SK-N-SH treated with all-trans-retinoic acid at 6 μM for 48 hours (cell line): ENCODE measurements at regions not wholly inside any gene's neighbourhood (a gene's known extent, or its start where the extent isn't known, plus 50 kb on each side); places are given as distances from the start of the nearest gene placed in this dataset.

Experiments used
- ATAC-seq: fragments of 200-7000 bp; cut with Tn5 transposase; 3 replicates; pipeline ENCODE4 v1.9.1; 2020; ENCODE audit warnings: mild to moderate bottlenecking, moderate library complexity
- ARNTL ChIP-seq: fragments of 450-650 bp; formaldehyde crosslinking; IDR thresholded peaks from 2 replicates; pipeline ENCODE4 v1.5.0; 2020; ENCODE audit warnings: low read depth, mild to moderate bottlenecking, moderate library complexity, borderline replicate concordance
- BACH2 ChIP-seq: fragments of 250-450 bp; sonication (Bioruptor Pico); IDR thresholded peaks from 2 replicates; pipeline ENCODE4 v1.9.0; 2021; ENCODE audit warnings: mild to moderate bottlenecking, borderline replicate concordance
- CSDC2 ChIP-seq: fragments of 250-450 bp; sonication (Bioruptor Pico); IDR thresholded peaks from 2 replicates; pipeline ENCODE4 v1.5.0; 2020; ENCODE audit warnings: mild to moderate bottlenecking, moderate library complexity
- CSRNP3 ChIP-seq: fragments of 250-450 bp; sonication (Bioruptor Pico); IDR thresholded peaks from 2 replicates; pipeline ENCODE4 v1.5.1; 2021; ENCODE audit warnings: mild to moderate bottlenecking, moderate library complexity
- ESRRG ChIP-seq: fragments of 250-450 bp; sonication (Bioruptor Pico); IDR thresholded peaks from 2 replicates; pipeline ENCODE4 v1.6.1; 2021; ENCODE audit warnings: mild to moderate bottlenecking
- GLIS3 ChIP-seq: fragments of 250-450 bp; sonication (Bioruptor Pico); IDR thresholded peaks from 2 replicates; pipeline ENCODE4 v1.5.0; 2020; ENCODE audit warnings: mild to moderate bottlenecking, moderate library complexity
- ISL1 ChIP-seq: fragments of 250-450 bp; sonication (Bioruptor Pico); IDR thresholded peaks from 2 replicates; pipeline ENCODE4 v2.1.2; 2022; ENCODE audit warnings: mild to moderate bottlenecking, moderate library complexity
- OSR1 ChIP-seq: fragments of 250-450 bp; sonication (Bioruptor Pico); IDR thresholded peaks from 2 replicates; pipeline ENCODE4 v1.8.0; 2022; ENCODE audit warnings: moderate library complexity, mild to moderate bottlenecking, inconsistent platforms
- PATZ1 ChIP-seq: fragments of 250-450 bp; sonication (Bioruptor Pico); IDR thresholded peaks from 2 replicates; pipeline ENCODE4 v1.8.0; 2020; ENCODE audit warnings: mild to moderate bottlenecking, moderate library complexity, borderline replicate concordance
- POU6F1 ChIP-seq: fragments of 250-450 bp; sonication (Bioruptor Pico); IDR thresholded peaks from 2 replicates; pipeline ENCODE4 v1.8.0; 2021; ENCODE audit warnings: low read depth, mild to moderate bottlenecking, moderate library complexity, borderline replicate concordance
- PPARA ChIP-seq: fragments of 250-450 bp; sonication (Bioruptor Pico); IDR thresholded peaks from 2 replicates; pipeline ENCODE4 v1.5.0; 2020; ENCODE audit warnings: mild to moderate bottlenecking, borderline replicate concordance
- RARB ChIP-seq: fragments of 250-450 bp; sonication (Bioruptor Pico); IDR thresholded peaks from 2 replicates; pipeline ENCODE4 v1.8.0; 2021; ENCODE audit warnings: mild to moderate bottlenecking, moderate library complexity
- SNAI2 ChIP-seq: fragments of 250-450 bp; sonication (Bioruptor Pico); IDR thresholded peaks from 2 replicates; pipeline ENCODE4 v1.5.0; 2020; ENCODE audit warnings: mild to moderate bottlenecking, moderate library complexity
- TOX ChIP-seq: fragments of 250-450 bp; sonication (Bioruptor Pico); IDR thresholded peaks from 2 replicates; pipeline ENCODE4 v1.8.0; 2021; ENCODE audit warnings: mild to moderate bottlenecking, moderate library complexity, borderline replicate concordance
- ZC3H10 ChIP-seq: fragments of 250-450 bp; sonication (Bioruptor Pico); IDR thresholded peaks from 2 replicates; pipeline ENCODE4 v1.5.1; 2021; ENCODE audit warnings: mild to moderate bottlenecking, moderate library complexity
- ZFP3 ChIP-seq: fragments of 250-450 bp; sonication (Bioruptor Pico); IDR thresholded peaks from 2 replicates; pipeline ENCODE4 v1.5.0; 2020; ENCODE audit warnings: mild to moderate bottlenecking, moderate library complexity
- ZFP30 ChIP-seq: fragments of 450-650 bp; formaldehyde crosslinking; IDR thresholded peaks from 2 replicates; pipeline ENCODE4 v1.5.0; 2022; ENCODE audit warnings: mild to moderate bottlenecking, moderate library complexity
- ZNF565 ChIP-seq: fragments of 450-650 bp; formaldehyde crosslinking; conservative IDR thresholded peaks from 2 replicates; pipeline ENCODE4 v1.5.0; 2020; ENCODE audit warnings: low read depth, mild to moderate bottlenecking, moderate library complexity
- ZNF70 ChIP-seq: fragments of 450-650 bp; formaldehyde crosslinking; IDR thresholded peaks from 2 replicates; pipeline ENCODE4 v1.5.0; 2020; ENCODE audit warnings: mild to moderate bottlenecking, moderate library complexity
- ZNF8 ChIP-seq: fragments of 450-650 bp; formaldehyde crosslinking; IDR thresholded peaks from 2 replicates; pipeline ENCODE4 v1.5.0; 2020; ENCODE audit warnings: mild to moderate bottlenecking, moderate library complexity

GRCh38 chr4:114399105-114399504, 199.5 kb upstream of the UGT8 start:
- TF ChIP-seq RARB (CRISPR knock-in tag): no peak
- TF ChIP-seq TOX (CRISPR knock-in tag): no peak
- no peak for TF ChIP-seq CSDC2 (CRISPR knock-in tag)
- no peak for TF ChIP-seq CSRNP3 (CRISPR knock-in tag)
- TF ChIP-seq PPARA (CRISPR knock-in tag): no peak
- TF ChIP-seq ZNF565 (CRISPR knock-in tag): no peak
- TF ChIP-seq OSR1 (CRISPR knock-in tag): no peak
- no peak for TF ChIP-seq ZNF8
- no peak for TF ChIP-seq ZFP30 (CRISPR knock-in tag)
- no peak for TF ChIP-seq GLIS3 (CRISPR knock-in tag)
- no peak for TF ChIP-seq ZFP3 (CRISPR knock-in tag)
- TF ChIP-seq POU6F1: no peak
- no peak for TF ChIP-seq ARNTL
- no peak for TF ChIP-seq ISL1
- TF ChIP-seq PATZ1 (CRISPR knock-in tag): no peak
- TF ChIP-seq BACH2 (CRISPR knock-in tag): no peak
- ATAC-seq: no peak

- no peak for ATAC-seq
- peak; percentile 56 for TF ChIP-seq ISL1
- no peak for TF ChIP-seq GLIS3 (CRISPR knock-in tag)
- no peak for TF ChIP-seq CSDC2 (CRISPR knock-in tag)
- TF ChIP-seq OSR1 (CRISPR knock-in tag): no peak
- TF ChIP-seq, all 23 proteins: peak for 1
Measured at GRCh38 chr4:114400531-114400930, 198.1 kb upstream of the UGT8 start.

GRCh38 chr4:114401483-114401882, 197.1 kb upstream of the UGT8 start:
- no peak for ATAC-seq
- TF ChIP-seq ZC3H10 (CRISPR knock-in tag) (no peak), ISL1 (no peak), ZFP3 (CRISPR knock-in tag) (no peak)

GRCh38 chr4:114417214-114417613, 181.4 kb upstream of the UGT8 start:
- no peak for TF ChIP-seq ESRRG (CRISPR knock-in tag)
- TF ChIP-seq OSR1 (CRISPR knock-in tag): no peak
- no peak for TF ChIP-seq PATZ1 (CRISPR knock-in tag)
- TF ChIP-seq ZFP30 (CRISPR knock-in tag): no peak
- TF ChIP-seq ARNTL: no peak
- TF ChIP-seq, all 23 proteins: peak for 0
- no peak for ATAC-seq

GRCh38 chr4:114420069-114420468, 178.5 kb upstream of the UGT8 start:
- ATAC-seq: no peak
- TF ChIP-seq GLIS3 (CRISPR knock-in tag) (no peak), ZNF70 (CRISPR knock-in tag) (no peak), ESRRG (CRISPR knock-in tag) (no peak), ZNF565 (CRISPR knock-in tag) (no peak), BACH2 (CRISPR knock-in tag) (no peak), ZNF8 (no peak), SNAI2 (CRISPR knock-in tag) (no peak), ARNTL (no peak), ZC3H10 (CRISPR knock-in tag) (no peak), PATZ1 (CRISPR knock-in tag) (no peak), TOX (CRISPR knock-in tag) (no peak), ISL1 (no peak)
